GM21723 (cell line): ENCODE measurements at regions not wholly inside any gene's neighbourhood (a gene's known extent, or its start where the extent isn't known, plus 50 kb on each side); places are given as distances from the start of the nearest gene placed in this dataset.
"Not testable (repeated sequence)": the region's sequence is repeated elsewhere in the genome, so short reads cannot be mapped to it uniquely, and the experiment has no call there.

ENCODE experiments used
- ATAC-seq: cut with Tn5 transposase; IDR thresholded peaks from one replicate; pipeline ENCODE4 v1.9.1; 2021; ENCODE audit warnings: mild to moderate bottlenecking, moderate library complexity; ENCODE audit not compliant: unreplicated experiment

DNA sequence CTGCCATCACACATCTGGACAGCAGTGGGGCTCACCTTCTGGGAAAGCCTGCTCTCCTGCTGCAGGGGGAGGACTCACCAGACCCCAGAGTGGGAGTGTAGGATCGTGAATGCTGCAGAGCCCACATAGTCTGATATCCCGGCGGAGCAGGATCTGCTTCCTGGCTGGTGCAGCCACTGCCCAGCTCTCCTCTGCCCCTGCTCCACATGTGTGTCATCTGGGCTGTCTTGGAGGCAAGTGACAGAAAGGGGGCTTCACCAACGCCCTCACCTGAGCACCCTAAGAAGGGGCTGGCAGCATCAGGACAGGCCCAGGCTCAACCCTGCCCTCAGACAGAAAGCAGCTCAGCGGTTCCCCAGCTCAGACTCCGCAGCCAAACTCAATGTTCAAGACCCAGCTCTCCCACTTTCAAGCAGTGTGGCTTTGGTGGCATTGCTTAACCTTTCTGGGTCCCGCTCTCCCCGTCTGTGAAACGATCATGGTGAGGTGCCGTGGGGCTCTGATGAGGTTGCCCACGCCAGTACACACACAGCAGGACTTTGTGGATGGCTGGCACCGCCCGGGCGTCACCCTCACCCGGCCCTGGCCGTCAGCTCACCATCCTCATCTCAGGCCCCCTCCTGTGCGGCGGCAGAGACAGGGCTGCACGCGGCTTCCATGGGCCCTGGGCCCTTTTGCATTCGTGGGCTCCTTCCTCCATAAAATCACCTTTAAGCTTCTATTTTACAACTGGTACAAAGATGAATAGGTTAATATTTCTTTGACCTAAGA is 91.0 kb upstream of the SFSWAP start:
- no peak for ATAC-seq

- ATAC-seq = no peak
These were observed 90.4 kb upstream of the SFSWAP start for GRCh38 chr12:131620520-131620919.

GRCh38 chr12:131620946-131621681 is 89.8 kb upstream of the SFSWAP start:
- no peak for ATAC-seq

GRCh38 chr12:131621701-131622421 is 89.0 kb upstream of the SFSWAP start:
- ATAC-seq = no peak

- ATAC-seq = no peak
These were observed 88.4 kb upstream of the SFSWAP start for GRCh38 chr12:131622422-131622955.

GRCh38 chr12:131623404-131624368 is 87.2 kb upstream of the SFSWAP start:
- not testable (repeated sequence) for ATAC-seq

GRCh38 chr12:131624369-131624739 is 86.5 kb upstream of the SFSWAP start:
- ATAC-seq = not testable (repeated sequence)

DNA sequence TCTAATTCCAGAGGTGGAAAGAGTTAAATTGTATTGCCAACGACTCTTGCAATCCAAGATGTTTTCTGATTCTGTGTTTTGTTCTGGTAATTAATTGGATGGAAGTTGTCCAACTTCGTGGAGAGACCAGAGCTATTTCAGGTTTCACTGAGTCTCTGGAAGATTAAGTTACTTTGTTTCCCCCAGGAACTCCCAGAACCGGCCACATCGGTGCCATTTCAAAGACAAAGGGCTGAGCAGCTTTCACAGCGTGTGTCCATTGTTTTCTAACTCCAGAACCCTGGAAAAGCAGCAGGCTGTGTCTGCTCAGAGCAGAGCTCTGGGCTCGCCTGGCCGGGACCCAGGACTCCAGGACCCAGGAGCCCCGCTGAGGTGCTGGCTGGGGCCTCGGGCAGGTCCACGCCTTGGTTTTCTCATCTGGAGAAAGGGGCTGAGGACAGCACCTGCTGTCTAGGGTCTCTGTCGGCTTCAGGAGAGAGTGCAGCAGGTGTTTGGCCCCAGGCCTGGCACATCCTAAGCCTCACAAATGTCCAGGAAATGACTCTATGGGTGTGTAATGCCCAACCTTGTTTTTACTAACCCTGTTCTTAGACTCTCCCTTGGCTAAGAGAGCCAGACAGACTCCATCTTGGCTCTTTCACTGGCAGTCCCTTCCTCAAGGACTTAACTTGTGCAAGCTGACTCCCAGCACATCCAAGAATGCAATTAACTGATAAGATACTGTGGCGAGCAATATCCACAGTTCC is 86.0 kb upstream of the SFSWAP start:
- ATAC-seq = not testable (repeated sequence)

DNA sequence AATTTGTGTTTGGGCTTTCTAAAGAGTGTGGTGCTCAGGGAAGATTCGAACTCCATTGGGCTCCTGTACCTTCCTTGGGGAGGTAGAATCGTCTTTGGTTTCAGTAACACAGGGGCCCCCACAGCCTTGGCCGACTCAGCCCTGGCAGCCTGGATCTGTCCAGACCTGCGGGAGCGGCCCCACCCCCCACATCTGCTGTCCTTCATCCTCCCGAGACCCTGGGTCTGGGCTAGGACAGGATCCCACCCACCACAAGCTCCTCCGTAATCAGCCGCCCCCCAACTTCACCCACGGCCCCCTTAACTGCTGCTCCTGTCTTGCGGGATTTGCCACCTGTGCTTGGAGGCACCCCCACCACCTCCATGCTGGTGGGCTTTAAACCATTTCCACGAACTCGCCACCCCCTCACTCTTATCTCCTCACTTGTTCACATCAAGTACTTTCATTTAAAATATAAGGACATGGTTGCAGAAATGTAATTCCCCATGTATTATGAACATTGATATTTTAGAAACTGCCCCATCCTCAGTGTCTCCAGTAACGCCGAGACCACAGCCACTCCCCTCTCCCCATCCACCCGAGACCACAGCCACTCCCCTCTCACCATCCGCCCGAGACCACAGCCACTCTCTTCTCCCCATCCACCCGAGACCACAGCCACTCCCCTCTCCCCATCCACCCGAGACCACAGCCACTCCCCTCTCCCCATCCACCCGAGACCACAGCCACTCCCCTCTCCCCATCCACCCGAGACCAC is 84.7 kb upstream of the SFSWAP start:
- ATAC-seq = not testable (repeated sequence)

DNA sequence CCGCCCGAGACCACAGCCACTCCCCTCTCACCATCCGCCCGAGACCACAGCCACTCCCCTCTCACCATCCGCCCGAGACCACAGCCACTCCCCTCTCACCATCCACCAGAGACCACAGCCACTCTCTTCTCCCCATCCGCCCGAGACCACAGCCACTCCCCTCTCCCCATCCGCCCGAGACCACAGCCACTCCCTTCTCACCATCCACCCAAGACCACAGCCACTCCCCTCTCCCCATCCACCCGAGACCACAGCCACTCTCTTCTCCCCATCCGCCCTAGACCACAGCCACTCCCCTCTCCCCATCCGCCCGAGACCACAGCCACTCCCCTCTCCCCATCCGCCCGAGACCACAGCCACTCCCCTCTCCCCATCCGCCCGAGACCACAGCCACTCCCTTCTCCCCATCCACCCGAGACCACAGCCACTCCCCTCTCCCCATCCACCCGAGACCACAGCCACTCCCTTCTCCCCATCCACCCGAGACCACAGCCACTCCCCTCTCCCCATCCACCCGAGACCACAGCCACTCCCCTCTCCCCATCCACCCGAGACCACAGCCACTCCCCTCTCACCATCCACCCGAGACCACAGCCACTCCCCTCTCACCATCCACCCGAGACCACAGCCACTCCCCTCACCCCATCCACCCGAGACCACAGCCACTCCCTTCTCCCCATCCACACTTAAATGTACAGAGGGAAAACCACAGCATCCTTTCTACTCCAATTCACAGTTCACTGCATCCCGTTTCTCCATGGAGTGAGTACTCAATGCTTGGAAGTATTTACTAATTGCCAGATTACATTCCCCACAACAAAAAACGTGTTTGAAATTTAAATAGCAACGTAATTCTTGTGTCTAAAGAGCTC is 83.5 kb upstream of the SFSWAP start:
- not testable (repeated sequence) for ATAC-seq

DNA sequence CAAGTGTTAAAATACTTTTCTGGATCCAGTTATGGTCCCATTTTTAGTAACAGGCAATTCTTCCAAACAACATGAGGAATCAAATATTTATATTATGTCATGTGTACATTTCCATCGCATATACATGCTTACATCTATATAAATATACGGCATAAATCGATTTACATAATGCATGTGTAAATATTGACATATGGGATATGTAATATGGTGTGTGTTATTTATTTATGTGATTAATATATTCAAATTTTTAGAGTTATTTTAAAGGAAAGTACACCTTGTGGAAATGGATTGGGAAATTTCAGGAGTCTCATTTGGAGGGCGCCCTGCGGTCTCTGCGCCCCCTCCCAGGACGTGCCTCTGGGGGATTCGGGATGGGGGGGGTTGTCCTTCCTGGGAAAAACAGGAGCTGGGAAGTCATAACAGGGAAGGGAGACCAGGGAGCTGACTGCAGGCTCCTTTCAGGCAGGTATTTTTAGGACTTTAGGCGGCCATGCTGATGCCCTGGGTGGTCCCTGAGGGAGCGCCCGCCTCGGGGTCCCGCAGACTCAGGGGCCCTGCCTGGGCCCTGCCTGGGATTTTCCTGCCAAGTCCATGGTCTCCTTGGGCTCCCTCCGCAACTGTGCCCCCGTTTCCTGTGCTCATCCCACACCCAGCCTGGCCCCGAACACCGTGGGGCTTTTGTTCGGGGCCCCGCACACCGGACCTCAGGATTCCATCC is 82.7 kb upstream of the SFSWAP start:
- ATAC-seq = no peak

DNA sequence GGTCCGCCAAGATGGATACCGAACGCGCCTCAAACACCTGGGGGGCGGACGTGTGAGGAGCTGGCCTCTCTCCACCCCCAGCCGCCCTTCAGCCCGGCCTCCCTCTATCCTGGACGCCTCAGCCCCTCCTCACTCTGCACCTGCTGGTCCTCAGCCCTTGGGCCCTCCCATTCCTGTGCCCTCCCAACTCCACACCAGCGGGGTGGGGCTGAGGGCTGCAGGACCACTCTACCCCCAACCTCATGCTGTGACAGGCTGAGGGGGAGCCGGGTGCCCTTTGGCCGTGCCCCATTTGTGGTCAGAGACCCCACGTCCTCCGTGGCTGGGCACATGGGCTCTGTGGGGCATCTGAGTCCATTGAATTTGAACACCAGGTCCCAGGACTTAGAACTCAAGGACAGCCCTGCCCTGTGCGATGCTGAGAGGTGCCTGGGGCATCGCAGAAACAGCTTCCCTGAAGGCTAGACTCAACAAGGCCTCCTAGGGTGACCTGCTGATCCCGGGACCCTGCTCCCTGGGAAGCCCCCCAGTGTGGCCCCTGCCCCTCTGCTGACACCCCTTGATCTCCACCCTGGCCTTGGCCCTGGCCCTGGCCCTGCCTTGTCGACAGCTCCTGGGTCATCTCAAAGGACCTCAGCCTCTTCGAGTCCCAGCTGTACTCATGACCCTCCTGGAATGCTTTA is 82.0 kb upstream of the SFSWAP start:
- ATAC-seq = no peak

DNA sequence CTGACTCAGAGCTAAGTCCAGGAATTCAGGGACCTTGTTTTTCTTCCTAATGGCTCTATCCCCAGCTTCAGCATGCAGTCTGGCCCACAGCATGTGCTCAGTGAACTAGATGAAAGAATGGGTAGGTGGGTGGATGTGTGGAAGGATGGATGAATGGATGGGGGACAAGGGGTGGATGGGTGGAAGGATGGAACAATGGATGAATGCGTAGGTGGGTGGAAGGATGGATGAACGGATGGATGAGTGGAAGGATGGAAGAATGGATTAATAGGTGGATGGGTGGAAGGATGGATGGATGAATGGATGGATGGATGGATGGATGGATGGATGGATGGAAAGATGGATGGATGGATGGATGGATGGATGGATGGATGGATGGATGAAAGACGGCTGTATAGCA is 79.7 kb upstream of the SFSWAP start:
- ATAC-seq = no peak

GRCh38 chr12:131631889-131632651 is 78.8 kb upstream of the SFSWAP start:
- ATAC-seq = not testable (repeated sequence)

DNA sequence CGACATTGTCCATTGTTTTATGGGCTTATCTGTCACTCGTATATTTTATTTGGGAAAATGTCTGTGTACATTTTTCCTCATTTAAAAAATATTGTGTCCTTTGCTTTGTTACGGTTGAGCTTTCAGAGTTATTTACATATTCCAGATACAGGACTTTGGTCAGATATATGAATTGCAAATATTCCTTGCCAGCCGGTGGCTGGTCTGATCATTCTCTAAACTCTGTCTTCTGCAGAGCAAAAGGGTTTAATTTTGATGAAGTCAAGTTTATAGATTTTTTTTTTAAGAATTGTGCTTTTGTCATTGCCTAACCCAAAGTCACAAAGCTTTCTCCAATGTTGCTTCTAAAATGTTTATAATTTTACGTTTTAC is 78.3 kb upstream of the SFSWAP start:
- ATAC-seq = not testable (repeated sequence)

DNA sequence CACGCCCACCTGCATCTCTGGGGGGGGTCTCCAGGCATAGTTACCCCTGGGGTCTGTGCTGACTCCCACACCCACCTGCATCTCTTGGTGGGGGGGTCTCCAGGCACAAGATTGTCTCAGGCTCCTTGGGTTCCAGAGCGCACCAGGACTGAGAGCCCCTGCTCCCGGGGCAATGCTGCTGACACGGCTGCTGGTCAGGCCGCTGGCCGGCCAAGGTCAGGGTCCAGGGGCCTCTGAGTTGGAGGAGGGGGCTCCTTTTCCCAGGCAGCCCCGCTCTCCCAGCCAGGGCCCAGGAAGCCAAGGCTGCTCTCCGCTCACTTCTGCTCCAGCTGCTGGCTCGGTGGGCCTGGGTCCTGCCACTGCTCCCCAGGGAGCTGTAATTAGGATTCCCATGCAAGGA is 77.3 kb upstream of the SFSWAP start:
- not testable (repeated sequence) for ATAC-seq
